ENCODE measurements at regions not wholly inside any gene's neighbourhood (a gene's known extent, or its start where the extent isn't known, plus 50 kb on each side); places are given as distances from the start of the nearest gene placed in this dataset.

GRCh38 chr2:21519412-21519811 is 395.6 kb downstream of the TDRD15 start:
- TF ChIP-seq CTCF (IDR thresholded peaks at IDR 0.05; ENCODE audit: low read depth, low read length): no peak
- no peak overlapping the region for H3K4me3 ChIP-seq (ENCODE audit: low read depth, low read length)

GRCh38 chr2:21519821-21520220 is 396.1 kb downstream of the TDRD15 start:
- TF ChIP-seq CTCF (IDR thresholded peaks at IDR 0.05; ENCODE audit: low read depth, low read length): no peak
- no peak overlapping the region for H3K4me3 ChIP-seq (ENCODE audit: low read depth, low read length)

GRCh38 chr2:21535826-21536225 is 412.1 kb downstream of the TDRD15 start:
- H3K4me3 ChIP-seq (ENCODE audit: low read depth, low read length): no peak overlapping the region
- TF ChIP-seq CTCF (IDR thresholded peaks at IDR 0.05; ENCODE audit: low read depth, low read length): no peak

- no peak overlapping the region for H3K4me3 ChIP-seq (ENCODE audit: low read depth, low read length)
- no peak for TF ChIP-seq CTCF (IDR thresholded peaks at IDR 0.05; ENCODE audit: low read depth, low read length)
Measured at GRCh38 chr2:21539685-21540084, 415.9 kb downstream of the TDRD15 start.

GRCh38 chr2:21543630-21544029 is 419.9 kb downstream of the TDRD15 start:
- no peak overlapping the region for H3K4me3 ChIP-seq (ENCODE audit: low read depth, low read length)
- no peak for TF ChIP-seq CTCF (IDR thresholded peaks at IDR 0.05; ENCODE audit: low read depth, low read length)

- no peak for TF ChIP-seq CTCF (IDR thresholded peaks at IDR 0.05; ENCODE audit: low read depth, low read length)
- no peak overlapping the region for H3K4me3 ChIP-seq (ENCODE audit: low read depth, low read length)
Measured at GRCh38 chr2:21544392-21544791, 420.6 kb downstream of the TDRD15 start.

- no peak overlapping the region for H3K4me3 ChIP-seq (ENCODE audit: low read depth, low read length)
- TF ChIP-seq CTCF (IDR thresholded peaks at IDR 0.05; ENCODE audit: low read depth, low read length): no peak
Measured at GRCh38 chr2:21552981-21553380, 429.2 kb downstream of the TDRD15 start.
